NCI-H1436 (cell line): ENCODE measurements at regions not wholly inside any gene's neighbourhood (a gene's known extent, or its start where the extent isn't known, plus 50 kb on each side); places are given as distances from the start of the nearest gene placed in this dataset.
"Not testable (repeated sequence)": the region's sequence is repeated elsewhere in the genome, so short reads cannot be mapped to it uniquely, and the experiment has no call there.

Experiments used
- DNase-seq: peaks from one replicate; lab custom pipeline; 2025; lab: John Stamatoyannopoulos, UW

DNA sequence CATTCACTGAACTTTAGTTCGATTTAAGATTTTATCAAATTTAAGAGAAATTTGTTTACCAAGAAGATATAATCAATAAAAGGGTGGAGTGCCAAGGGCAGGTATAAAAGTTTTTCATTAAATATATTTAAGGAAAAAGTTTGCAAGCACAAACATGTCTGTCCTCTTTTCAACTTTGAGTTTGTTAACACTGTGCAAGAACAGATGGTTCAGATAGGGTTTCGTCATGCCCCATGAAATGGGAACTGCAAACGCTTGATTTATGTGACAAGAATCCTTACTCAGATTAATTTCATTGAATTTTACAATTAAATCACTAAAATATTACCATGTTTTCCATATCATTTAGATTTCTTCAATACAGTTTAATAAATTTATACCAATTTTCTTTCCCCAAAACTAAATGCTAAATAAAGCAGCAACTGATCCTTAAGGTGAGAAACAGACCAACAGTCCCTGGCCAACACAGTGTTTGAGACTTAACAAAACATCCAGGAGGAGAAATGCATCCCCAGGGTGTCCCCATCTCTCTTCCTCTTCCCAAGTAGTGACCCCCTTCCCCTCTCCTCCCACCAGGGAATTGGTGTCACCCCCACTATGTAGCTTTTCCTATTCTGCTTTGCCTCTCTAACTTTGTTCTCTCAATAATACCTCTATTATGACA is 292.9 kb downstream of the LTN1 start:
- DNase-seq: no peak

DNA sequence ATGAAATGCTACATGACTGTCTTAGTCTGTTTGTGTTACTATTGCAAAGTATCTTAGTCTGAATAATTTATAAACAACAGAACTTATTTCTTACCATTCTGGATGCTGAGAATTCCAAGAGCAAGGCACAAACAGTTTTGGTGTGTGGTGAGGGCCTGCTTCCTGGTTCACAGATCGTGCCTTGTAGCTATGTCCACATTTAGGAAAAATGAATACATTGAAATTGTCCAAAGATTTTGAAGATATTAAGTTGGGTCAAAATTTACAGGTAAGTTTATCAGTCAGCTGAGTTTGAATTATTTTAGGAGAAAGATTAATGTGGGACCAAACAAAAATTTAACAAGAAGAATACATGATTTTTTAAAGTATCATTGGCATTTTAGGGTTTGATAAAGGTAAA is 293.5 kb downstream of the LTN1 start:
- no peak for DNase-seq

DNA sequence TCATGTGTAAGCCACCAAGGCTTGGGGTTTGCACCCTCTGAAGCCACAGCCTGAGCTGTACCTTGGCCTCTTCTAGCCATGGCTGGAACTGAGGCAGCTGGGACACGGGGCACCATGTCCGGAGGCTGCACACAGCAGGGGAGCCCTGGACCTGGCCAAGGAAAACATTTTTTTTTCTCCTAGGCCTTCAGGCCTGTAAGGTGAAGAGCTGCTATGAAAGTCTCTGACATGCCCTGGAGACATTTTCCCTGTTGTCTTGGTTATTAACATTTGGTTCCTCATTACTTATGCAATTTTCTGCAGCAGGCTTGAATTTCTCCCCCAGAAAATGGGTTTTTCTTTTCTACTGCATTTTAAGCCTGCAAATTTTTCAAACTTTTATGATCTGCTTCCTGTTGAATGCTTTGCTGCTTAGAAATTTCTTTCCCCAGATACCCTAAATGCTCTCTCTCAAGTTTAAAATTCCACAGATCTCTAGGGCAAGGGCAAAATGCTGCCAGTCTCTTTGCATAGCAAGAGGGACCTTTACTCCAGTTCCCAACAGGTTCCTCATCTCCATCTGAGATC is 295.8 kb downstream of the LTN1 start:
- DNase-seq: no peak

DNA sequence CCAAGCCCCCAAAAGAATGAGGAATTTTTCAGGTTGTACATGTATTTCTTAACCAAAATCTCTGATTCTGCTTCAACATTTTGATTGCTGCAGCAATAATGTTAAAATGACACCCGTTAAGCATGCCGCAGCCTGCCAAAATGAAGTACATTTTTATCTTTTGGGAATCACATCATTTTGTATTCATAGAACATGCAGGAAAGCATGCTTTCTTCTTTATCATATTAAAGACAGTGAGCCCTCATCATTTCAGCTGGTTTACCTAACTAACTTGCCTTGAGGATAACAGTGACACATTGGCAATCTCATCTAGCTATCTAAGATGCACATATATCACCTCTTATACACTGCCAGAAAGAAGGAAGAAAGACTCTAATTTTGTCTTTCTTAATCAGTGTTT is 299.2 kb downstream of the LTN1 start:
- DNase-seq: no peak

GRCh38 chr21:28690196-28690595 is 302.5 kb downstream of the LTN1 start:
- DNase-seq: no peak

DNA sequence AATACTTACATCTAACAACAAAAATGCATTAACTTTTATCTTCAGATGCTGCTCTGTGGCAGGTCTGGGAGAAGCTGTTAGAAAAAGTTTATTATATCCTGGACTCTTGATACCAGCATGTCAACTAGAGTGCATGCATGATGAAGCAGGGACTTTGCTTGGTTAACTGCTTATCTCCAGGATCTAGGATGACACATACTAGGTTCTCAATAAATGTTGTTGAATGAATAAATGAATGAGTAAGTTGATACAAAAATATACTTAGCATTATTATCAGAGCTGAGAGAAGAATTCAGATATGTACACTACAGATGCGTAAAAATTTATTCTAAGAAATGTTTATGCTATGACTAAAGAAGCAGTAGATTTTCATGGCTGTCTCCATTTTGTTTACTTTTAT is 304.3 kb downstream of the LTN1 start:
- no peak for DNase-seq

DNA sequence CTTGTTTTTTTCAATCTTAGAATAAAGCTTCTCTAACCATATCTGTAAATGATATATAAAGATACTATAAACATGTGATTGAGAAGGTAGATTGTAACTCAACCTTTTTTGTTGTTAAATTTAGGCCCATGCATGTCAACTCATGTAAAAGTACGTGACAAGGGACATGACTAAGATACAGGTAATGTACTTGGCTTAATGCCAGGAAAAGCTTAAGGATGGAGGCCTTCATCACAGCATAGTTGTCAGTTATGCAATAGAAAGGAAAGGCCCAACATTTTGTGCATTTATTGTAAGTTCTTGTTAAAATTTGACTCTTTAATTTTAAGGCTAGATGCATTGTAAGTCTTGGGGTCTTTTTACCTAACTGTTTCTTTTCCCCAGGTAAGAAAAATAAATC is 305.1 kb downstream of the LTN1 start:
- DNase-seq: no peak

DNA sequence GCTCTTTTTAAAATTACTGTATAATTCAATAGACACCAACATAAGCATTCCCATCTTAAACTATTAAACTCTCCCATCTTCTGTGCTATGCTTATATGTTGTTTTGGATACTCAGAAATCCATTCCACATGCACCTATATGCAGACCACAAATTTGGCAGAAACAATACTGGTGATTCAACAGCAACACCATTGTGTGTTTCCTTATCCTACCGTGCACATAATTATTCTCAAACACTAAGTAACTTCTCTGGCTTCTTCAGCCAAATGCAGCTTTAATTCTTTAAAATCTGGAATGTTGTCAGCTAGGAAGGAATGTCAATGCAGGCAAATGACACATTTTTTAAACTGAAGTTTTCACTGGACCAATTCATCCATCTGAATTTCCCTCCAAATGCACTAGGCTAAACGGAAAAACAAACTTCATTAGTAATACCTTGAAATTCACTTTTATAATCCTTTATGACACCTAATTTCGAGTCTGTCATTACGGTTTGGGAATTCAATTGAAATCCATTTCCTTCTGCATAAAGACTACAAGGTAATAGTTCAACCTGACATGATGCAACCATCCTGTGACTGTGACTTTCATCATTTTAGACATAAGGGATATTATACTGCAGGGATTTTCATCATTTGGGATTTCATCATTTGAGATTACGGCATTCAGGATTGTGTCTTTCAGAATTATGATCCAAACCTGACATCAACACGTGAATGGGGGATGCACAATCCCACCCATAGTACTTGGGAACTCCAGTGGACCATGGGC is 308.5 kb downstream of the LTN1 start:
- DNase-seq: no peak

DNA sequence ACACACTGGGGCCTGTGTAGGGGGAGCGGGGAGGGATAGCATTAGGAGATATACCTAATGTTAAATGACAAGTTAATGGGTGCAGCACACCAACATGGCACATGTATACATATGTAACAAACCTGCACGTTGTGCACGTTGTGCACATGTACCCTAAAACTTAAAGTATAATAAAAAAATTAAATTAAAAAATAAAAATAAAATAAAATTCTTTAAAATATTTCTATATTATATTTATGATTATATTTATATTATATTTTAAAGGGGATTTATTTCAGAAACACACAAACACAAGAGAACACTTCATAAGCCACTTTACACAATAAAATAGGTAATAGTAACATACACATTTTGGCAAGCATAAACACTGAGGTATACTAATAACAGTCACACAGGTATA is 309.8 kb downstream of the LTN1 start:
- DNase-seq: not testable (repeated sequence)

GRCh38 chr21:28677096-28677495 is 315.6 kb downstream of the LTN1 start:
- DNase-seq: not testable (repeated sequence)

DNA sequence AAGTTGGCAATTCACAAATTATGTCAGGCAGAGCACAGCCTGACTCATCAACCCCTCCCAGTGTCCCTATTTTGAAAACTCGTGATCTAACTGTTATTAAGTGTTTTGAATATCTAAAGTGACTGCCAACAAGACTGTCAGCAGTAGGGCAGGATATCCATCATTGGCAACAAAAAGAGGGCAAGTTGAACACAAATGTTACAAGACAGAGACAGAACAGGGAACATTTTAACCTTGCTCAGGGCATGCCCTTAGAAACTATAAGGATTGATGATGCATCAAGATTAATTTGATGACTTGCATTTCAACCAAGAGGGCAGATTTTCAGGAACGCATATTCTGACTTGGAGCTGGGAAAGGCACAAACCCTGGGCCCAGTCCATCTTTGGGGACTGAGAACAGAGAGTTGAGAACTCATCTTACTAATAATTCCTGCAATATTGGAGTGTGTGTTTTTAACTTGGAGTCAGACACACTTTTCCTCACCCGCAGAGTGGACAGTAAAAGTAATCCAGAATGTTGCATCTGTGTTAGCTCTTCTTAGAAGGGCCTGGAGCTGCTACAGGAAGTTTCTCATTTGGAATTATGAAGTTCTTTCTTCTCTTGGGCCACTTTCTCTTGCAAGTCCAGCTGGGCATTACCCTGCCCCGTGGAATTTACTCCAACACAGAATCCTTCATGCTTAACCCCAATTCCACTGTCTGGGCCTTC is 317.2 kb downstream of the LTN1 start:
- no peak for DNase-seq

DNA sequence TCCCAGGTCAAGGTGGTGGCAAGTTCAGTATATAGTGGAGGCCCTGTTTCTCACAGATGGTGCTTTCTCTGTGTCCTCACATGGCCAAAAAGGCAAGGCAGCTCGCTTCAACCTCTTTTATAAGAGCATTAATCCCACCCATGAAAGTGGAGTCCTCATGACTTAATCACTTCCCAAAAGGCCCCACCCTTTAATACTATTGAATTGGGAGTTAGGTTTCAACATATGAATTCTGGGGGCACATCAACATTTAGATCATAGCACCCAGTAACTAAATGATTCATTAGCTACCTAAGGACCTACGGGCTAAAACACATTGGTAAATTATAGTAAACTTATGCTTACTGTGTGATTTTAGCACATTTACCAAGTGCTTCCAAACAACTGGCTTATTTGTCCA is 317.9 kb downstream of the LTN1 start:
- no peak for DNase-seq

DNA sequence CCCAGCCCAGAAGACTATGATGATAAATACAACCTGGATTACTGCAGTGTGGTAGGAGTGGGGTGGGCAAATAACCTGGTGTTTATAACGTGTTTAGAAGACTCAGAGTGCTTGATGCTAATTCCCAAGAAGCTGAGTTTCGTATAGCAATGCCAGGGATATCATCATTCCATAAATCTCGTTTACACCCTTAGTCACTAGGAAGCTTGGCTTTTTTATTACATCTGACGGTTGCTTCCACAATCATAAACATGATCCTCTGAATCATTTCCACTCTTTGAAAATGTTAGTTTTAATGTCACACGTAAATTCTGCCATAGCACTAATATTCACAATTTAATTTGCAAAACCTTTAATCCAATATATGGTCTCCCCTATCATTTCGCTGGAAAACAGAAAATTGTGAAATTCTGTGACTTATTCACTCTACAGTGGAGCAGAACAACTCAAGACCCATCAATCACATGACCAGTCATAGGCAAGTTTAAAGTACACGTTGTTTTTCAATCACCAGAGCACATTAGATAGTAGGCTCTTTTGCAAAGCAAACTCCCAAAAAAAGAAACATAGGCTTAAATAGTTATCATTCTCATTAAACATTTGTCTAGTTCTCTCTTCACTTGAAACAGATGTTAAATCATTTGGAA is 321.0 kb downstream of the LTN1 start:
- no peak for DNase-seq

- no peak for DNase-seq
Observed at GRCh38 chr21:28669971-28670653, 322.6 kb downstream of the LTN1 start.

- DNase-seq: no peak
Observed at GRCh38 chr21:28669321-28669720, 323.4 kb downstream of the LTN1 start.

DNA sequence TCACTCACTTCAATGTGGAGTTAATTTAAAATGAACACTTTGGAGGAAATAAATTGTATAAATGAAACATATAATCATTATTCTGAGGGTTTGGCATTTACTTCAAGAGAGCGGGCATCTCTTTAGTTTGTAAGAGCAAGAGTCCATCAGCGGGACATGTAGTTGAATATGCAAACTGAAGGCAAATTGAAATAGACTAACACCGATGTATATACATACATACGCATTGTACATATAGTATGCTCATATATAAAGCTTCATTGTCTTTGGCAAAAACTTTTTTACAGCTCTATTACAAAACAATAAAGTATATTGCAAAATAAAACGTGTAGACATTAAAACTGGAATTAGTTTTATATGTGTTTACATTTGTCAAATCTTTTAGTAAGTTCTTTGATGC is 328.9 kb downstream of the LTN1 start:
- no peak for DNase-seq

- no peak for DNase-seq
Observed at GRCh38 chr21:28663111-28663693, 329.5 kb downstream of the LTN1 start.

- DNase-seq: no peak
Observed at GRCh38 chr21:28657566-28657965, 335.1 kb downstream of the LTN1 start.

GRCh38 chr21:28655471-28655870 is 337.2 kb downstream of the LTN1 start:
- DNase-seq: no peak

GRCh38 chr21:28654406-28654805 is 338.3 kb downstream of the LTN1 start:
- DNase-seq: no peak

DNA sequence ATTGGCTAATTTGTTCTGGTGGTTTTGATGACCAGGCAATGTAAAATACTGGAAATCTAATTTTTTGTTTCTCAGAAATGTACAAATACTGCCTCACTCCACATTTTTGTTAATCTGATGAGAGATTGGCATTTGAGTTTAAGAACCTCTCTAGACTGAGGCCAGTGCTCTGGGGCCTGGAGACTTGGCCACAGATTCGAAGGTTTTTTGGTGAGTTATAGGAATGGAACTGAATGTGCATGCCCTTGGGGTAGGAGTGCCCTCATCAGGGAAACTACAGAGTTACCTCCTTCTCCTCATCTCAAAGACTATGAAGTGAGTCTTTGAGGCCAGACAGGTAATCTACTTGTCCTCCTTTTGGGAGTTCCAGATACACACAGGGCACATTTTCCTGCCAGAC is 347.9 kb downstream of the LTN1 start:
- no peak for DNase-seq
